GM12878 (cell line): ENCODE measurements at regions not wholly inside any gene's neighbourhood (a gene's known extent, or its start where the extent isn't known, plus 50 kb on each side); places are given as distances from the start of the nearest gene placed in this dataset.
"Not testable (repeated sequence)": the region's sequence is repeated elsewhere in the genome, so short reads cannot be mapped to it uniquely, and the experiment has no call there.

Experiments
- ATAC-seq: fragments of 200-7000 bp; cut with Tn5 transposase; 3 replicates; pipeline ENCODE4 v1.9.1; 2020; ENCODE audit warnings: mild to moderate bottlenecking, moderate library complexity
- BruUV-seq: library from RNA; stranded (reverse); fragments of 400-500 nt; replicated peaks from 2 replicates; lab custom pipeline; 2021; lab: Mats Ljungman, UMichigan
- CTCF ChIA-PET: fragments of 300-600 bp; sonication (Branson Sonifier 250); formaldehyde crosslinking; extraction: SDS; loops from one replicate; lab custom pipeline; 2021; ENCODE audit warnings: inconsistent platforms; lab: Yijun Ruan, JAX
- POLR2A ChIA-PET: fragments of 350-600 bp; formaldehyde crosslinking; extraction: SDS; loops from one replicate; lab custom pipeline; 2021; ENCODE audit warnings: inconsistent platforms; lab: Charles Lee
- RAD21 ChIA-PET: fragments of 300-600 bp; sonication (Branson Sonifier 250); formaldehyde crosslinking; loops from one replicate; lab custom pipeline; 2023; ENCODE audit warnings: antibody characterized with exemption; ENCODE audit not compliant: unreplicated experiment; lab: Charles Lee
- SMC1A ChIA-PET: fragments of 300-600 bp; sonication (Branson Sonifier 250); formaldehyde crosslinking; loops from one replicate; lab custom pipeline; 2023; ENCODE audit not compliant: unreplicated experiment, uncharacterized antibody; lab: Charles Lee
- DNase-seq: peaks from one replicate; pipeline ENCODE4 v3.0.0-alpha.2; 2011; ENCODE audit warnings: low read depth, low spot score
- FAIRE-seq: peaks from 3 replicates; lab custom pipeline; 2011; peaks lifted over from hg19 to GRCh38; lab: Jason Lieb, UNC
- H2AFZ ChIP-seq: 2 replicates; pipeline ENCODE4 v1.6.0; 2011; ENCODE audit warnings: low read depth, low read length, control low read depth; ENCODE audit not compliant: control insufficient read depth
- H3K27ac ChIP-seq: 2 replicates; pipeline ENCODE4 v1.5.1; 2011; ENCODE audit warnings: control low read depth; ENCODE audit not compliant: control insufficient read depth, insufficient read depth
- H3K27me3 ChIP-seq, 2 experiments: replicated peaks in 1 of 2; 2 replicates each; pipeline versions ENCODE4 v1.6.0 to v1.6.1; 2011; ENCODE audit warnings: low read length in 1 of 2; ENCODE audit not compliant: control insufficient read depth in 2 of 2, insufficient read depth in 2 of 2
- H3K36me3 ChIP-seq, 2 experiments: 2 replicates each; pipeline ENCODE4 v1.5.1; 2011; ENCODE audit warnings: low read length in 1 of 2; ENCODE audit not compliant: control insufficient read depth in 2 of 2, insufficient read depth in 2 of 2
- H3K4me1 ChIP-seq: 2 replicates; pipeline ENCODE4 v1.6.1; 2011; ENCODE audit warnings: mild to moderate bottlenecking, low read length, moderate library complexity, mixed read lengths; ENCODE audit not compliant: control insufficient read depth, insufficient read depth
- H3K4me2 ChIP-seq: 2 replicates; pipeline ENCODE4 v1.6.0; 2011; ENCODE audit warnings: control low read depth; ENCODE audit not compliant: control insufficient read depth, insufficient read depth
- H3K4me3 ChIP-seq: fragments of 200-600 bp; sonication (generic); 2 replicates; pipeline ENCODE4 v1.5.1; 2016
- H3K79me2 ChIP-seq: 2 replicates; pipeline ENCODE4 v1.6.0; 2011; ENCODE audit warnings: low read length; ENCODE audit not compliant: control insufficient read depth, insufficient read depth
- H3K9ac ChIP-seq: 2 replicates; pipeline ENCODE4 v1.8.0; 2011; ENCODE audit warnings: low read length, control low read depth, mixed read lengths; ENCODE audit not compliant: control insufficient read depth, insufficient read depth
- H3K9me3 ChIP-seq: replicated peaks from 3 replicates; pipeline ENCODE4 v1.5.1; 2011; ENCODE audit warnings: mild to moderate bottlenecking, low read length; ENCODE audit not compliant: control insufficient read depth, insufficient read depth
- H4K20me1 ChIP-seq: 2 replicates; pipeline ENCODE4 v1.6.0; 2011; ENCODE audit not compliant: control insufficient read depth, insufficient read depth
- ATF7 ChIP-seq: fragments of 450-650 bp; IDR thresholded peaks from 2 replicates; pipeline ENCODE4 v1.6.1; 2016; ENCODE audit warnings: low read depth, mild to moderate bottlenecking
- NFXL1 ChIP-seq: fragments of 450-650 bp; IDR thresholded peaks from 2 replicates; pipeline ENCODE4 v1.6.1; 2017; ENCODE audit warnings: antibody characterized with exemption, mild to moderate bottlenecking, borderline replicate concordance
- SKIL ChIP-seq: fragments of 450-650 bp; IDR thresholded peaks from 2 replicates; pipeline ENCODE4 v1.6.1; 2017; ENCODE audit warnings: mild to moderate bottlenecking, low read depth, inconsistent platforms; ENCODE audit not compliant: poor library complexity, severe bottlenecking
- TAF1 ChIP-seq: IDR thresholded peaks from 2 replicates; pipeline ENCODE4 v1.6.1; 2011; ENCODE audit warnings: mild to moderate bottlenecking, low read depth, low read length, borderline replicate concordance
- TBL1XR1 ChIP-seq: IDR thresholded peaks from 2 replicates; pipeline ENCODE4 v1.6.1; 2012; ENCODE audit warnings: low read depth, low read length, improper control_type of control experiment
- YY1 ChIP-seq: IDR thresholded peaks from 2 replicates; pipeline ENCODE4 v1.6.1; 2011; ENCODE audit warnings: low read depth, mild to moderate bottlenecking, low read length
- WGBS: methylation state at CpG from one replicate; pipeline ENCODE4 v1.1.6; 2016; ENCODE audit warnings: low lambda C conversion rate; ENCODE audit not compliant: insufficient replicate concordance, insufficient coverage; ENCODE audit errors: missing lambda C conversion rate; 5-methylcytosine and 5-hydroxymethylcytosine counted together
- in situ Hi-C: fragments of 300-500 bp; cut with MboI; formaldehyde crosslinking; loops from 9 replicates; pipeline ENCODE4 v1.14.3; 2018; ENCODE audit warnings: mixed read lengths
- intact Hi-C: fragments of 100-400 bp; cut with micrococcal nuclease; formaldehyde crosslinking; loops from one replicate; pipeline ENCODE4 v1.14.2; 2022; ENCODE audit not compliant: unreplicated experiment

- no peak for ATAC-seq
- ChIA-PET RAD21 (interaction anchor here (1.0 kb wide), 1 partner anchor 91 kb away, joined by 3 read pairs; no protein-coding TSS in a partner anchor), SMC1A (interaction anchor here (0.7 to 1.5 kb wide), 2 partner anchors 90 to 181 kb away, joined by 3 to 4 read pairs; no protein-coding TSS in a partner anchor)
- no peak for DNase-seq
- Histone ChIP-seq H3K9ac (no peak overlapping the region), H3K4me3 (no peak overlapping the region), H2AFZ (no peak overlapping the region), H3K79me2 (no peaks in the 10 kb centered on the region), H3K4me1 (no peaks in the 10 kb centered on the region), H4K20me1 (no peaks in the 10 kb centered on the region), H3K4me2 (no peak overlapping the region)
- no TSS peak for BruUV-seq
- WGBS, result 40% methylated on average over 5 of the region's 5 CpGs
- intact Hi-C loops, result no loop called here
- TF ChIP-seq YY1 (no peak), TBL1XR1 (no peak), SKIL (no peak), ATF7 (no peak), TAF1 (no peak), NFXL1 (no peak)
- TF ChIP-seq, all 136 proteins: peak for 0
- POLR2A ChIA-PET, result interaction anchor here (0.6 kb wide), 1 partner anchor 49 kb away, joined by 5 read pairs; no protein-coding TSS in a partner anchor
- Histone ChIP-seq H3K36me3 (no peaks in the 10 kb centered on the region), H3K27ac (no peak overlapping the region), H3K9me3 (no peaks in the 10 kb centered on the region; the same call in 2 of the 3 replicates), H3K27me3 (no peaks in the 10 kb centered on the region; a peak in 2 of 4 replicates)
- in situ Hi-C loops, result no loop called here
- FAIRE-seq, result no peak
- CTCF ChIA-PET, result interaction anchor here (0.6 kb wide), 1 partner anchor 656 kb away, joined by 3 read pairs; no protein-coding TSS in a partner anchor
Measured at GRCh38 chr20:19876828-19877460, 118.9 kb downstream of the RIN2 start.

GRCh38 chr20:19879874-19880255, 121.8 kb downstream of the RIN2 start:
- DNase-seq, H3K79me2 ChIP-seq, RAD21 ChIA-PET, in situ Hi-C loops, FAIRE-seq, H2AFZ ChIP-seq, POLR2A ChIA-PET, H3K27me3 ChIP-seq, H3K4me2 ChIP-seq, H3K4me3 ChIP-seq, H3K36me3 ChIP-seq, SMC1A ChIA-PET, H3K4me1 ChIP-seq, BruUV-seq, ATAC-seq, H4K20me1 ChIP-seq, H3K9me3 ChIP-seq, H3K9ac ChIP-seq, H3K27ac ChIP-seq: not testable (repeated sequence)
- CTCF ChIA-PET, result interaction anchor here (0.7 kb wide), 1 partner anchor 109 kb away, joined by 3 read pairs; no protein-coding TSS in a partner anchor
- WGBS, result 34% methylated on average over 4 of the region's 4 CpGs
- intact Hi-C loops, result loop anchor here (10.0 kb wide), 2 partner anchors 95 to 185 kb away; no protein-coding TSS in a partner anchor
